Mesendoderm (in vitro differentiated cells): ENCODE measurements at regions not wholly inside any gene's neighbourhood (a gene's known extent, or its start where the extent isn't known, plus 50 kb on each side); places are given as distances from the start of the nearest gene placed in this dataset.

Source experiments
- DNase-seq: peaks from one replicate; pipeline ENCODE4 v3.0.0; 2013
- H2AK5ac ChIP-seq: 2 replicates; pipeline ENCODE4 v1.6.1; 2013; ENCODE audit warnings: low read length, inconsistent platforms
- H2BK120ac ChIP-seq: 2 replicates; pipeline ENCODE4 v1.6.1; 2013; ENCODE audit warnings: low read depth, mild to moderate bottlenecking, low read length, moderate library complexity, mixed read lengths
- H2BK15ac ChIP-seq: replicated peaks from 2 replicates; pipeline ENCODE4 v1.6.1; 2013; ENCODE audit warnings: low read depth, mild to moderate bottlenecking, moderate library complexity
- H2BK5ac ChIP-seq: 2 replicates; pipeline ENCODE4 v1.6.1; 2013; ENCODE audit warnings: low read length, inconsistent platforms
- H3K18ac ChIP-seq: 2 replicates; pipeline ENCODE4 v1.6.1; 2013; ENCODE audit warnings: mild to moderate bottlenecking, low read length, mixed read lengths
- H3K23ac ChIP-seq: one replicate; pipeline ENCODE4 v1.6.1; 2013; ENCODE audit warnings: low read length
- H3K27ac ChIP-seq: 2 replicates; pipeline ENCODE4 v1.5.1; 2013; ENCODE audit warnings: low read depth, mild to moderate bottlenecking, inconsistent platforms, low read length, moderate library complexity
- H3K27me3 ChIP-seq: 2 replicates; pipeline ENCODE4 v1.6.1; 2013; ENCODE audit warnings: low read length, control low read depth, mild to moderate bottlenecking, inconsistent platforms; ENCODE audit not compliant: insufficient read depth, poor library complexity
- H3K36me3 ChIP-seq: 2 replicates; pipeline ENCODE4 v1.6.1; 2013; ENCODE audit warnings: low read length, inconsistent platforms; ENCODE audit not compliant: control insufficient read depth, insufficient read depth
- H3K4ac ChIP-seq: one replicate; pipeline ENCODE4 v1.6.1; 2013; ENCODE audit warnings: low read depth, mild to moderate bottlenecking, low read length, moderate library complexity
- H3K4me1 ChIP-seq: 2 replicates; pipeline ENCODE4 v1.6.1; 2013; ENCODE audit warnings: low read depth, low read length, inconsistent platforms; ENCODE audit not compliant: control insufficient read depth
- H3K4me2 ChIP-seq: 2 replicates; pipeline ENCODE4 v1.6.1; 2013; ENCODE audit warnings: low read length
- H3K4me3 ChIP-seq: 2 replicates; pipeline ENCODE4 v1.5.1; 2013; ENCODE audit warnings: mild to moderate bottlenecking, low read length
- H3K56ac ChIP-seq: one replicate; pipeline ENCODE4 v1.6.1; 2013; ENCODE audit warnings: low read length
- H3K79me1 ChIP-seq: 2 replicates; pipeline ENCODE4 v1.6.1; 2013; ENCODE audit warnings: low read length, inconsistent platforms
- H3K79me2 ChIP-seq: 2 replicates; pipeline ENCODE4 v1.6.1; 2013; ENCODE audit warnings: mild to moderate bottlenecking, low read length; ENCODE audit not compliant: control insufficient read depth, insufficient read depth
- H3K9ac ChIP-seq: 2 replicates; pipeline ENCODE4 v1.6.1; 2013; ENCODE audit warnings: low read length, inconsistent platforms
- H4K5ac ChIP-seq: one replicate; pipeline ENCODE4 v1.6.1; 2013; ENCODE audit warnings: low read length
- H4K8ac ChIP-seq: one replicate; pipeline ENCODE4 v1.6.1; 2013; ENCODE audit warnings: low read depth, mild to moderate bottlenecking, control low read depth, low read length, moderate library complexity
- WGBS: extraction: QIAGEN DNeasy Blood & Tissue Kit; methylation state at CpG from one replicate; pipeline ENCODE4 v1.1.7; 2013; ENCODE audit warnings: low lambda C conversion rate, missing lambda C conversion rate; ENCODE audit not compliant: insufficient coverage; ENCODE audit errors: extremely low coverage; 5-methylcytosine and 5-hydroxymethylcytosine counted together

- Histone ChIP-seq H3K23ac (no peak overlapping the region), H4K8ac (no peak overlapping the region), H2BK5ac (no peak overlapping the region), H3K79me1 (no peaks in the 10 kb centered on the region), H3K36me3 (no peaks in the 10 kb centered on the region), H4K5ac (no peak overlapping the region), H2BK120ac (no peak overlapping the region), H3K4ac (no peak overlapping the region), H2BK15ac (no peak overlapping the region), H3K4me3 (no peak overlapping the region), H2AK5ac (no peak overlapping the region), H3K27me3 (no peaks in the 10 kb centered on the region), H3K9ac (no peak overlapping the region), H3K4me1 (no peaks in the 10 kb centered on the region), H3K4me2 (no peak overlapping the region), H3K27ac (no peak overlapping the region), H3K79me2 (no peaks in the 10 kb centered on the region), H3K56ac (no peak overlapping the region), H3K18ac (no peak overlapping the region)
- peak; percentile 78 for DNase-seq
- no CpG with 5 or more reads among the region's 7 CpGs for WGBS
Measured at GRCh38 chr9:86458191-86458855, 104.1 kb upstream of the TUT7 start.

GRCh38 chr9:86456416-86456815 lies 102.2 kb upstream of the TUT7 start:
- H2BK5ac ChIP-seq = no peak overlapping the region
- H3K4ac ChIP-seq = no peak overlapping the region
- no peaks in the 10 kb centered on the region for H3K79me1 ChIP-seq
- H4K5ac ChIP-seq = no peak overlapping the region
- H3K27me3 ChIP-seq = no peaks in the 10 kb centered on the region
- no peak overlapping the region for H2BK120ac ChIP-seq
- WGBS = no CpG with 5 or more reads among the region's 4 CpGs
- no peak overlapping the region for H2BK15ac ChIP-seq
- H3K9ac ChIP-seq = no peak overlapping the region
- no peak overlapping the region for H3K23ac ChIP-seq
- H3K56ac ChIP-seq = no peak overlapping the region
- H3K4me3 ChIP-seq = no peak overlapping the region
- H3K27ac ChIP-seq = no peak overlapping the region
- no peaks in the 10 kb centered on the region for H3K79me2 ChIP-seq
- DNase-seq = no peak
- no peaks in the 10 kb centered on the region for H3K4me1 ChIP-seq
- no peak overlapping the region for H2AK5ac ChIP-seq
- H3K4me2 ChIP-seq = no peak overlapping the region
- H3K36me3 ChIP-seq = no peaks in the 10 kb centered on the region
- no peak overlapping the region for H3K18ac ChIP-seq
- H4K8ac ChIP-seq = no peak overlapping the region

GRCh38 chr9:86454701-86455615 lies 100.7 kb upstream of the TUT7 start:
- no peak overlapping the region for H3K23ac ChIP-seq

GRCh38 chr9:86452201-86452828 lies 98.1 kb upstream of the TUT7 start:
- Histone ChIP-seq H3K9ac (no peak overlapping the region), H3K4ac (no peak overlapping the region), H3K4me3 (no peak overlapping the region), H2BK15ac (no peak overlapping the region), H3K27ac (no peak overlapping the region), H3K27me3 (no peaks in the 10 kb centered on the region), H4K5ac (no peak overlapping the region), H3K23ac (no peak overlapping the region), H3K79me2 (no peaks in the 10 kb centered on the region), H3K79me1 (no peaks in the 10 kb centered on the region), H3K36me3 (no peaks in the 10 kb centered on the region), H2BK5ac (no peak overlapping the region), H2BK120ac (no peak overlapping the region), H3K4me2 (no peak overlapping the region), H3K4me1 (no peaks in the 10 kb centered on the region), H3K56ac (no peak overlapping the region), H3K18ac (no peak overlapping the region), H4K8ac (no peak overlapping the region), H2AK5ac (no peak overlapping the region)
- DNase-seq = no peak
- WGBS = no CpG with 5 or more reads among the region's 3 CpGs

More at GRCh38 chr9:86454701-86455615, 100.7 kb upstream of the TUT7 start:
- Histone ChIP-seq H4K5ac (no peak overlapping the region), H3K4ac (no peak overlapping the region), H2BK5ac (no peak overlapping the region), H3K56ac (no peak overlapping the region), H3K4me3 (no peak overlapping the region), H3K4me2 (no peak overlapping the region), H2AK5ac (no peak overlapping the region), H3K79me1 (no peaks in the 10 kb centered on the region), H3K79me2 (no peaks in the 10 kb centered on the region), H2BK15ac (no peak overlapping the region), H2BK120ac (no peak overlapping the region), H3K9ac (no peak overlapping the region), H3K18ac (no peak overlapping the region), H3K27ac (no peak overlapping the region), H3K36me3 (no peaks in the 10 kb centered on the region), H3K27me3 (no peaks in the 10 kb centered on the region), H3K4me1 (no peaks in the 10 kb centered on the region), H4K8ac (no peak overlapping the region)
- DNase-seq = no peak
- no CpG with 5 or more reads among the region's 7 CpGs for WGBS

- Histone ChIP-seq H3K4me2 (no peak overlapping the region), H3K36me3 (no peaks in the 10 kb centered on the region), H3K27me3 (no peaks in the 10 kb centered on the region), H3K4me3 (no peak overlapping the region), H3K4me1 (no peaks in the 10 kb centered on the region), H3K18ac (no peak overlapping the region), H2BK5ac (no peak overlapping the region), H4K5ac (no peak overlapping the region), H3K27ac (no peak overlapping the region), H3K4ac (no peak overlapping the region), H3K79me1 (no peaks in the 10 kb centered on the region), H3K56ac (no peak overlapping the region), H2AK5ac (no peak overlapping the region), H3K23ac (no peak overlapping the region), H3K79me2 (no peaks in the 10 kb centered on the region), H2BK15ac (no peak overlapping the region), H3K9ac (no peak overlapping the region), H2BK120ac (no peak overlapping the region), H4K8ac (no peak overlapping the region)
- no peak for DNase-seq
- WGBS = no CpG with 5 or more reads among the region's 2 CpGs
Measured at GRCh38 chr9:86449246-86449645, 95.0 kb upstream of the TUT7 start.
